A549 (cell line): ENCODE measurements at regions not wholly inside any gene's neighbourhood (a gene's known extent, or its start where the extent isn't known, plus 50 kb on each side); places are given as distances from the start of the nearest gene placed in this dataset.

ENCODE experiments used
- ATAC-seq, 2 experiments: fragments of 200-7000 bp in 1 of 2; fragments of >200 bp in 1 of 2; cut with Nextera tagmentation in 1 of 2; cut with Tn5 transposase in 1 of 2; 3 replicates each; pipeline versions ENCODE4 v1.8.0 to v1.9.1; 2018 to 2020; ENCODE audit warnings: mild to moderate bottlenecking in 1 of 2, moderate library complexity in 1 of 2
- CTCF ChIA-PET: fragments of 300-600 bp; sonication (Branson Sonifier 250); formaldehyde crosslinking; extraction: SDS; loops from one replicate; lab custom pipeline; 2021; ENCODE audit warnings: antibody characterized with exemption, inconsistent platforms; lab: Yijun Ruan, JAX
- POLR2A ChIA-PET: fragments of 350-600 bp; formaldehyde crosslinking; extraction: SDS; loops from one replicate; lab custom pipeline; 2021; ENCODE audit warnings: antibody characterized with exemption, inconsistent platforms; lab: Yijun Ruan, JAX
- DNase-seq, 2 experiments: peaks; one replicate each; pipeline versions ENCODE4 v3.0.0 to v3.0.0-alpha.2; 2011 to 2016; ENCODE audit warnings: low read depth in 1 of 2, low spot score in 1 of 2
- FAIRE-seq: peaks from 2 replicates; lab custom pipeline; 2011; peaks lifted over from hg19 to GRCh38; lab: Jason Lieb, UNC
- H3K27ac ChIP-seq, 2 experiments: fragments of >200 bp; sonication (Bioruptor Twin); formaldehyde crosslinking; 3 replicates each; pipeline ENCODE4 v1.5.1; 2016 to 2017
- H3K4me1 ChIP-seq: fragments of >200 bp; sonication (Bioruptor Twin); formaldehyde crosslinking; 3 replicates; pipeline ENCODE4 v1.6.1; 2016
- H3K4me2 ChIP-seq: fragments of >200 bp; sonication (Bioruptor Twin); formaldehyde crosslinking; 3 replicates; pipeline ENCODE4 v1.6.1; 2016
- H3K4me3 ChIP-seq: fragments of >200 bp; sonication (Bioruptor Twin); formaldehyde crosslinking; 3 replicates; pipeline ENCODE4 v1.5.1; 2016
- H3K9me3 ChIP-seq: fragments of >200 bp; sonication (Bioruptor Twin); formaldehyde crosslinking; 3 replicates; pipeline ENCODE4 v1.6.1; 2016
- CEBPB ChIP-seq, 2 experiments: fragments of >200 bp in 1 of 2; sonication (Bioruptor Twin) in 1 of 2; formaldehyde crosslinking in 1 of 2; IDR thresholded peaks; 2 replicates each; pipeline ENCODE4 v1.6.1; 2012 to 2016
- CHD2 ChIP-seq: fragments of 150-350 bp; IDR thresholded peaks from 2 replicates; pipeline ENCODE4 v1.6.1; 2014; ENCODE audit warnings: low read length; ENCODE audit not compliant: partially characterized antibody
- CTCF ChIP-seq: fragments of >200 bp; sonication (Bioruptor Twin); formaldehyde crosslinking; IDR thresholded peaks from 3 replicates; pipeline ENCODE4 v1.5.1; 2016
- EP300 ChIP-seq, 2 experiments: fragments of >200 bp; sonication (Bioruptor Twin); formaldehyde crosslinking; IDR thresholded peaks; 2 replicates in 1 of 2; 3 replicates in 1 of 2; pipeline ENCODE4 v1.6.1; 2016 to 2017
- GATA3 ChIP-seq: IDR thresholded peaks from 2 replicates; pipeline ENCODE4 v1.6.1; 2012; ENCODE audit warnings: borderline replicate concordance
- HDAC2 ChIP-seq: fragments of 200-600 bp; sonication (generic); IDR thresholded peaks from 2 replicates; pipeline ENCODE4 v1.6.1; 2016
- HOXA7 ChIP-seq: fragments of 250-450 bp; sonication (Bioruptor Pico); IDR thresholded peaks from 2 replicates; pipeline ENCODE4 v1.5.0; 2020; ENCODE audit warnings: mild to moderate bottlenecking, moderate library complexity
- KDM5A ChIP-seq: fragments of 200-600 bp; sonication (generic); IDR thresholded peaks from 2 replicates; pipeline ENCODE4 v1.6.1; 2016; ENCODE audit warnings: antibody characterized with exemption, mild to moderate bottlenecking
- MAX ChIP-seq: IDR thresholded peaks from 2 replicates; pipeline ENCODE4 v1.6.1; 2012
- MAZ ChIP-seq: fragments of 150-350 bp; IDR thresholded peaks from 2 replicates; pipeline ENCODE4 v1.6.1; 2014; ENCODE audit warnings: antibody characterized with exemption, low read depth, low read length, borderline replicate concordance
- NFE2L2 ChIP-seq: fragments of 150-350 bp; conservative IDR thresholded peaks from 2 replicates; pipeline ENCODE4 v1.6.1; 2014; ENCODE audit warnings: low read length
- NR3C1 ChIP-seq: fragments of >200 bp; sonication (Bioruptor Twin); formaldehyde crosslinking; IDR thresholded peaks from 3 replicates; pipeline ENCODE4 v1.6.1; 2017
- PHF8 ChIP-seq: fragments of 200-600 bp; sonication (generic); IDR thresholded peaks from 2 replicates; pipeline ENCODE4 v1.6.1; 2016; ENCODE audit warnings: low read depth, mild to moderate bottlenecking, antibody characterized with exemption, moderate library complexity, borderline replicate concordance
- RCOR1 ChIP-seq: fragments of 150-350 bp; IDR thresholded peaks from 2 replicates; pipeline ENCODE4 v1.6.1; 2014; ENCODE audit warnings: antibody characterized with exemption, low read length, low read depth
- SMC3 ChIP-seq: fragments of >200 bp; sonication (Bioruptor Twin); formaldehyde crosslinking; IDR thresholded peaks from 3 replicates; pipeline ENCODE4 v1.6.1; 2018; ENCODE audit warnings: inconsistent platforms
- SREBF2 ChIP-seq: fragments of 450-650 bp; IDR thresholded peaks from 2 replicates; pipeline ENCODE4 v1.6.1; 2014; ENCODE audit warnings: mild to moderate bottlenecking, moderate library complexity
- TFCP2L1 ChIP-seq: fragments of 250-450 bp; sonication (Bioruptor Pico); IDR thresholded peaks from 2 replicates; pipeline ENCODE4 v1.5.0; 2021; ENCODE audit warnings: mild to moderate bottlenecking
- TP53 ChIP-seq: fragments of 250-450 bp; sonication (Bioruptor Pico); IDR thresholded peaks from 2 replicates; pipeline ENCODE4 v1.5.0; 2021; ENCODE audit warnings: mild to moderate bottlenecking, moderate library complexity
- ZNF302 ChIP-seq: fragments of 250-450 bp; sonication (Bioruptor Pico); IDR thresholded peaks from 2 replicates; pipeline ENCODE4 v1.9.0; 2021; ENCODE audit warnings: inconsistent platforms, mild to moderate bottlenecking, moderate library complexity
- ZSCAN20 ChIP-seq: fragments of 250-450 bp; sonication (Bioruptor Pico); IDR thresholded peaks from 2 replicates; pipeline ENCODE4 v1.8.0; 2022; ENCODE audit warnings: mild to moderate bottlenecking, moderate library complexity
- WGBS: methylation state at CpG from one replicate; pipeline ENCODE4 v1.1.6; 2017; ENCODE audit errors: missing lambda C conversion rate; 5-methylcytosine and 5-hydroxymethylcytosine counted together
- TF ChIP-seq, protein P1 (sequence below): IDR thresholded peaks from 2 replicates; pipeline ENCODE4 v1.6.1; 2012; ENCODE audit warnings: low read depth, borderline replicate concordance

DNA sequence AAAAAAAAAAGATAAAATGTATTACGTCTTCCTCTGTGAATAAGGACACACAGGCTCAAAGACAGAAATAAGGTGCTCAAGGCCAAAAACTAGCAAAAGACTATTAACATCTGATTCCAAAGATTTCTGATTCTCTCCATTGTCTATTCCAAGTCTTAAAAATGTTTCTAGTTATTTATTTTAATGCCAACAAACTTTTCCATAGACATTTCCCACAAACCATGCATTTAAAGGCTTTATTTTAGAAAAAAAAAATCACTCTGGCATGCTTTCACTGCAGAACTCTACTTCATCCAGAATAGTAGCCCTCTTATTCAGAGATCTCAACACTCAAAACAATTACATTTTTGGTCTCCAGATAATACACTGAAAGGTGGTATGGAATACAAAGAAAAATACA is 545.0 kb upstream of the TENM3 start (continued):
- no peak for TF ChIP-seq CTCF
- no peak for TF ChIP-seq HDAC2
- no peak for TF ChIP-seq ZSCAN20 (CRISPR knock-in tag)
- no peak for TF ChIP-seq NFE2L2
- TF ChIP-seq RCOR1, result no peak
- no peak for TF ChIP-seq PHF8
- TF ChIP-seq ZNF302 (CRISPR knock-in tag), result no peak
- TF ChIP-seq, all 56 proteins: peak for 0

GRCh38 chr4:181701214-181701613 is 542.0 kb upstream of the TENM3 start:
- no peak overlapping the region for H3K27ac ChIP-seq
- 17% methylated on average over 5 of the region's 5 CpGs for WGBS
- H3K9me3 ChIP-seq, result no peaks in the 10 kb centered on the region
- no peak for FAIRE-seq
- no peak overlapping the region for H3K4me3 ChIP-seq
- TF ChIP-seq EP300 (IDR thresholded peaks at IDR 0.05) (no peak), TP53 (no peak), CHD2 (no peak), TFCP2L1 (no peak), ZSCAN20 (CRISPR knock-in tag) (no peak), CEBPB (IDR thresholded peaks at IDR 0.05) (no peak), SMC3 (no peak), NR3C1 (no peak), SREBF2 (no peak)
- TF ChIP-seq, protein P1, sequence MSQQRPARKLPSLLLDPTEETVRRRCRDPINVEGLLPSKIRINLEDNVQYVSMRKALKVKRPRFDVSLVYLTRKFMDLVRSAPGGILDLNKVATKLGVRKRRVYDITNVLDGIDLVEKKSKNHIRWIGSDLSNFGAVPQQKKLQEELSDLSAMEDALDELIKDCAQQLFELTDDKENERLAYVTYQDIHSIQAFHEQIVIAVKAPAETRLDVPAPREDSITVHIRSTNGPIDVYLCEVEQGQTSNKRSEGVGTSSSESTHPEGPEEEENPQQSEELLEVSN, result no peak
- TF ChIP-seq, all 56 proteins: peak for 0
- POLR2A ChIA-PET, result no interaction called here
- CTCF ChIA-PET, result no interaction called here
- no peak overlapping the region for H3K4me2 ChIP-seq
- ATAC-seq, result no peak
- H3K4me1 ChIP-seq, result no peaks in the 10 kb centered on the region
- no peak for DNase-seq

DNA sequence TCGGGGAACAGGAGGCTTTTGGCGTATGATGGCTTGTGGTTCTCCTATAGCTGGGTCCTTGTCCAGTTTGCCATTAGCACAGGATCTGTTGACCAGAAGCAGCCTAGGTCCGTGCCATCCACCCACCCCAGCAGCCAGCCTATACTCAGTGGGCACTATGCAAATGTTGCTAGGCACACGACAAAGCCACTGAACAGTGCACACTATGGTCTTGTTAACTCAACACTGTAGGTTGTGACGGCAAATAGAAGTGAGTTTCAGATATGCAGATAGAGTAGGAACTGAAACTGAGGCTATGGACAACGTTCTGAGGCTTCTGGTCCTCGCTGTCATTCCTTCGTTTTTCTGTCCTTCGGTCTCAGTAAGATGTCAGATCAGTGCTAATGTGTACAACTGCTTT is 541.3 kb upstream of the TENM3 start:
- FAIRE-seq, result no peak
- no peak for DNase-seq
- 14% methylated on average over 9 of the region's 9 CpGs for WGBS
- H3K4me1 ChIP-seq, result no peaks in the 10 kb centered on the region
- ChIA-PET CTCF (no interaction called here), POLR2A (no interaction called here)
- H3K4me3 ChIP-seq, result no peak overlapping the region
- TF ChIP-seq TP53 (no peak), KDM5A (no peak), HOXA7 (CRISPR knock-in tag) (no peak), HDAC2 (no peak), MAZ (no peak), MAX (no peak), CTCF (no peak), EP300 (IDR thresholded peaks at IDR 0.05) (no peak), RCOR1 (no peak), SMC3 (no peak), GATA3 (no peak), ZSCAN20 (CRISPR knock-in tag) (no peak)
- no peak for ATAC-seq
- no peak overlapping the region for H3K27ac ChIP-seq
- H3K9me3 ChIP-seq, result no peaks in the 10 kb centered on the region
- H3K4me2 ChIP-seq, result no peak overlapping the region
